Naive thymus-derived CD8-positive, alpha-beta T cell (primary cell): ENCODE measurements at regions not wholly inside any gene's neighbourhood (a gene's known extent, or its start where the extent isn't known, plus 50 kb on each side); places are given as distances from the start of the nearest gene placed in this dataset.
"Not testable (repeated sequence)": the region's sequence is repeated elsewhere in the genome, so short reads cannot be mapped to it uniquely, and the experiment has no call there.

Source experiments
- ATAC-seq, 2 donors: fragments of 150-1000 bp; cut with Tn5 transposase in 1 of 2; sonication (Bioruptor Pico), chemical (Tn5 transposase) in 1 of 2; 1 replicate in 1 of 2; 2 replicates in 1 of 2; pipeline ENCODE4 v1.10.0; 2021; ENCODE audit warnings: mild to moderate bottlenecking in 2 of 2, moderate library complexity in 2 of 2
- POLR2A ChIA-PET: fragments of 350-600 bp; sonication (Branson Sonifier 250); formaldehyde crosslinking; loops from one replicate; lab custom pipeline; 2021; ENCODE audit warnings: antibody characterized with exemption; lab: Charles Lee
- DNase-seq, 10 donors: peaks; one replicate each; pipeline versions ENCODE4 v3.0.0 to v3.0.0-alpha.2; 2020 to 2022
- H3K27ac Mint-ChIP-seq, 10 donors: one replicate each; pipeline ENCODE4 v1.8.0; 2020 to 2022; ENCODE audit warnings: mild to moderate bottlenecking in 10 of 10, mixed read lengths in 10 of 10, moderate library complexity in 4 of 10, inconsistent platforms in 1 of 10
- H3K27me3 Mint-ChIP-seq, 5 donors: one replicate each; pipeline ENCODE4 v1.8.0; 2021 to 2022; ENCODE audit warnings: mixed read lengths in 5 of 5
- H3K36me3 Mint-ChIP-seq, 3 donors: one replicate each; pipeline ENCODE4 v1.8.0; 2020 to 2022; ENCODE audit warnings: mixed read lengths in 3 of 3, mild to moderate bottlenecking in 2 of 3, inconsistent platforms in 1 of 3
- H3K4me1 Mint-ChIP-seq, 4 donors: one replicate each; pipeline ENCODE4 v1.8.0; 2021 to 2022; ENCODE audit warnings: mixed read lengths in 4 of 4
- H3K4me3 Mint-ChIP-seq, 10 donors: one replicate each; pipeline ENCODE4 v1.8.0; 2020 to 2022; ENCODE audit warnings: mild to moderate bottlenecking in 10 of 10, mixed read lengths in 10 of 10, moderate library complexity in 6 of 10, inconsistent platforms in 1 of 10
- H3K9me3 Mint-ChIP-seq, 9 donors: one replicate each; pipeline ENCODE4 v1.8.0; 2020 to 2022; ENCODE audit warnings: mixed read lengths in 9 of 9, mild to moderate bottlenecking in 3 of 9, inconsistent platforms in 1 of 9, moderate library complexity in 1 of 9

- Mint-ChIP-seq H3K27ac (no peak overlapping the region), H3K4me3 (no peak overlapping the region), H3K36me3 (peaks cover 0 to 12% (median 7%) of the 10 kb centered on the region in 3 donors), H3K4me1 (no peaks in the 10 kb centered on the region), H3K9me3 (peaks cover 4 to 24% (median 15%) of the 10 kb centered on the region in 9 donors), H3K27me3 (peaks cover 0 to 13% (median 0%) of the 10 kb centered on the region in 5 donors)
- POLR2A ChIA-PET, result no interaction called here
- ATAC-seq (no peak), DNase-seq (no peak)
Observed at GRCh38 chr5:124492444-124493224, 253.8 kb downstream of the ZNF608 start.

GRCh38 chr5:124490315-124490714 lies 256.1 kb downstream of the ZNF608 start:
- POLR2A ChIA-PET, H3K4me3 Mint-ChIP-seq, H3K27ac Mint-ChIP-seq, ATAC-seq, H3K27me3 Mint-ChIP-seq, DNase-seq, H3K4me1 Mint-ChIP-seq: not testable (repeated sequence)
- Mint-ChIP-seq H3K36me3 (peaks cover 0 to 12% (median 7%) of the 10 kb centered on the region in 3 donors), H3K9me3 (peaks cover 7 to 28% (median 18%) of the 10 kb centered on the region in 9 donors)

GRCh38 chr5:124481419-124481818 lies 265.0 kb downstream of the ZNF608 start:
- ATAC-seq (no peak), DNase-seq (no peak)
- peaks cover 0 to 2% (median 0%) of the 10 kb centered on the region in 5 donors for H3K27me3 Mint-ChIP-seq
- H3K9me3 Mint-ChIP-seq, result peaks cover 0 to 13% (median 2%) of the 10 kb centered on the region in 9 donors
- H3K27ac Mint-ChIP-seq, result no peak overlapping the region
- H3K4me3 Mint-ChIP-seq, result no peak overlapping the region
- no peaks in the 10 kb centered on the region for H3K36me3 Mint-ChIP-seq
- no peaks in the 10 kb centered on the region for H3K4me1 Mint-ChIP-seq
- POLR2A ChIA-PET, result no interaction called here

- no peaks in the 10 kb centered on the region for H3K36me3 Mint-ChIP-seq
- H3K4me1 Mint-ChIP-seq, result no peaks in the 10 kb centered on the region
- H3K27me3 Mint-ChIP-seq, result peaks cover 0 to 2% (median 0%) of the 10 kb centered on the region in 5 donors
- no peak for DNase-seq
- no peak for ATAC-seq
- H3K27ac Mint-ChIP-seq, result no peak overlapping the region
- H3K9me3 Mint-ChIP-seq, result peaks cover 0 to 13% (median 2%) of the 10 kb centered on the region in 9 donors
- no peak overlapping the region for H3K4me3 Mint-ChIP-seq
- POLR2A ChIA-PET, result no interaction called here
Observed at GRCh38 chr5:124480964-124481363, 265.5 kb downstream of the ZNF608 start.

- H3K36me3 Mint-ChIP-seq, result no peaks in the 10 kb centered on the region
- H3K27me3 Mint-ChIP-seq, result peaks cover 0 to 2% (median 0%) of the 10 kb centered on the region in 5 donors
- no peak for ATAC-seq
- POLR2A ChIA-PET, result no interaction called here
- H3K4me1 Mint-ChIP-seq, result no peaks in the 10 kb centered on the region
- H3K4me3 Mint-ChIP-seq, result no peak overlapping the region
- peaks cover 0 to 13% (median 2%) of the 10 kb centered on the region in 9 donors for H3K9me3 Mint-ChIP-seq
- no peak overlapping the region for H3K27ac Mint-ChIP-seq
- DNase-seq, result no peak
Observed at GRCh38 chr5:124480022-124480421, 266.4 kb downstream of the ZNF608 start.

- H3K27me3 Mint-ChIP-seq, result peaks cover 0 to 2% (median 0%) of the 10 kb centered on the region in 5 donors
- H3K27ac Mint-ChIP-seq, result no peak overlapping the region
- DNase-seq (no peak), ATAC-seq (no peak)
- no peaks in the 10 kb centered on the region for H3K36me3 Mint-ChIP-seq
- peaks cover 0 to 3% (median under 1%) of the 10 kb centered on the region in 9 donors for H3K9me3 Mint-ChIP-seq
- no peaks in the 10 kb centered on the region for H3K4me1 Mint-ChIP-seq
- no peak overlapping the region for H3K4me3 Mint-ChIP-seq
- POLR2A ChIA-PET, result no interaction called here
Observed at GRCh38 chr5:124478264-124478663, 268.2 kb downstream of the ZNF608 start.

- no peak for ATAC-seq
- POLR2A ChIA-PET, result no interaction called here
Observed at GRCh38 chr5:124477577-124477976, 268.9 kb downstream of the ZNF608 start.

GRCh38 chr5:124477062-124477461 lies 269.4 kb downstream of the ZNF608 start:
- no peaks in the 10 kb centered on the region for H3K36me3 Mint-ChIP-seq
- no peaks in the 10 kb centered on the region for H3K4me1 Mint-ChIP-seq
- H3K4me3 Mint-ChIP-seq, result no peak overlapping the region
- ATAC-seq (no peak), DNase-seq (no peak)
- peaks cover 0 to 2% (median 0%) of the 10 kb centered on the region in 5 donors for H3K27me3 Mint-ChIP-seq
- POLR2A ChIA-PET, result no interaction called here
- peaks cover 0 to 3% (median 0%) of the 10 kb centered on the region in 9 donors for H3K9me3 Mint-ChIP-seq
- H3K27ac Mint-ChIP-seq, result no peak overlapping the region

More at GRCh38 chr5:124477577-124477976, 268.9 kb downstream of the ZNF608 start:
- Mint-ChIP-seq H3K4me3 (no peak overlapping the region), H3K36me3 (no peaks in the 10 kb centered on the region), H3K4me1 (no peaks in the 10 kb centered on the region), H3K27me3 (peaks cover 0 to 2% (median 0%) of the 10 kb centered on the region in 5 donors), H3K27ac (no peak overlapping the region), H3K9me3 (peaks cover 0 to 3% (median 0%) of the 10 kb centered on the region in 9 donors)
- DNase-seq, result no peak

- peaks cover 0 to 3% (median 0%) of the 10 kb centered on the region in 9 donors for H3K9me3 Mint-ChIP-seq
- no peak for ATAC-seq
- peaks cover 0 to 2% (median 0%) of the 10 kb centered on the region in 5 donors for H3K27me3 Mint-ChIP-seq
- POLR2A ChIA-PET, result no interaction called here
- no peak overlapping the region for H3K27ac Mint-ChIP-seq
- no peak for DNase-seq
- no peaks in the 10 kb centered on the region for H3K4me1 Mint-ChIP-seq
- no peaks in the 10 kb centered on the region for H3K36me3 Mint-ChIP-seq
- H3K4me3 Mint-ChIP-seq, result no peak overlapping the region
Observed at GRCh38 chr5:124474528-124475215, 271.8 kb downstream of the ZNF608 start.

GRCh38 chr5:124468671-124469411 lies 277.6 kb downstream of the ZNF608 start:
- H3K4me1 Mint-ChIP-seq, result no peaks in the 10 kb centered on the region
- DNase-seq (no peak), ATAC-seq (no peak)
- peaks cover 0 to 2% (median 0%) of the 10 kb centered on the region in 9 donors for H3K9me3 Mint-ChIP-seq
- no peak overlapping the region for H3K27ac Mint-ChIP-seq
- H3K36me3 Mint-ChIP-seq, result no peaks in the 10 kb centered on the region
- peaks cover 0 to 3% (median 0%) of the 10 kb centered on the region in 5 donors for H3K27me3 Mint-ChIP-seq
- POLR2A ChIA-PET, result no interaction called here
- H3K4me3 Mint-ChIP-seq, result no peak overlapping the region

- H3K27me3 Mint-ChIP-seq, result peaks cover 0 to 3% (median 0%) of the 10 kb centered on the region in 5 donors
- DNase-seq, result no peak
- H3K27ac Mint-ChIP-seq, result no peak overlapping the region
- H3K36me3 Mint-ChIP-seq, result no peaks in the 10 kb centered on the region
- peaks cover 0 to 4% (median 0%) of the 10 kb centered on the region in 9 donors for H3K9me3 Mint-ChIP-seq
- H3K4me1 Mint-ChIP-seq, result no peaks in the 10 kb centered on the region
- ATAC-seq, result no peak
- H3K4me3 Mint-ChIP-seq, result no peak overlapping the region
- POLR2A ChIA-PET, result no interaction called here
Observed at GRCh38 chr5:124467745-124468144, 278.7 kb downstream of the ZNF608 start.

- Mint-ChIP-seq H3K4me1 (peaks cover 0 to 9% (median 0%) of the 10 kb centered on the region in 4 donors), H3K9me3 (peaks cover 0 to 6% (median 0%) of the 10 kb centered on the region in 9 donors), H3K4me3 (no peak overlapping the region), H3K36me3 (no peaks in the 10 kb centered on the region), H3K27me3 (peaks cover 0 to 3% (median 0%) of the 10 kb centered on the region in 5 donors), H3K27ac (no peak overlapping the region)
- POLR2A ChIA-PET, result no interaction called here
- no peak for DNase-seq
- no peak for ATAC-seq
Observed at GRCh38 chr5:124466011-124466410, 280.4 kb downstream of the ZNF608 start.
